GM19023 (cell line): ENCODE measurements at regions not wholly inside any gene's neighbourhood (a gene's known extent, or its start where the extent isn't known, plus 50 kb on each side); places are given as distances from the start of the nearest gene placed in this dataset.
"Not testable (repeated sequence)": the region's sequence is repeated elsewhere in the genome, so short reads cannot be mapped to it uniquely, and the experiment has no call there.

ENCODE experiments used
- ATAC-seq: cut with Tn5 transposase; IDR thresholded peaks from one replicate; pipeline ENCODE4 v1.9.1; 2021; ENCODE audit warnings: mild to moderate bottlenecking, moderate library complexity; ENCODE audit not compliant: unreplicated experiment

GRCh38 chr1:94304553-94304952 lies 67.2 kb upstream of the ARHGAP29 start:
- ATAC-seq = no peak

GRCh38 chr1:94303005-94303404 lies 65.6 kb upstream of the ARHGAP29 start:
- ATAC-seq = no peak

GRCh38 chr1:94302497-94302896 lies 65.1 kb upstream of the ARHGAP29 start:
- no peak for ATAC-seq

- ATAC-seq = no peak
These were observed 63.8 kb upstream of the ARHGAP29 start for GRCh38 chr1:94301186-94301585.

GRCh38 chr1:94300731-94301130 lies 63.3 kb upstream of the ARHGAP29 start:
- no peak for ATAC-seq

- no peak for ATAC-seq
These were observed 62.5 kb upstream of the ARHGAP29 start for GRCh38 chr1:94299627-94300553.

- no peak for ATAC-seq
These were observed 61.5 kb upstream of the ARHGAP29 start for GRCh38 chr1:94298861-94299260.

GRCh38 chr1:94296018-94296417 lies 58.6 kb upstream of the ARHGAP29 start:
- ATAC-seq = no peak

- not testable (repeated sequence) for ATAC-seq
These were observed 55.6 kb upstream of the ARHGAP29 start for GRCh38 chr1:94292978-94293377.

GRCh38 chr1:94289244-94289643 lies 51.9 kb upstream of the ARHGAP29 start:
- ATAC-seq = not testable (repeated sequence)
